ENCODE measurements at regions not wholly inside any gene's neighbourhood (a gene's known extent, or its start where the extent isn't known, plus 50 kb on each side); places are given as distances from the start of the nearest gene placed in this dataset.

- no peak for DNase-seq (ENCODE audit: low read depth)
- H3K4me3 ChIP-seq (ENCODE audit: low read depth, low read length) = no peak overlapping the region
- TF ChIP-seq CTCF (IDR thresholded peaks at IDR 0.05; ENCODE audit: low read depth, low read length) (no peak), MAX (IDR thresholded peaks at IDR 0.05; ENCODE audit: low read depth, low read length) (no peak), MYC (IDR thresholded peaks at IDR 0.05; ENCODE audit: low read depth, low read length) (no peak), POLR2A (IDR thresholded peaks at IDR 0.05; ENCODE audit: extremely low read depth, insufficient read length) (no peak)
These were observed 189.9 kb downstream of the IL15 start for GRCh38 chr4:141826260-141826659.

GRCh38 chr4:141833209-141833608, 196.8 kb downstream of the IL15 start:
- no peak for DNase-seq (ENCODE audit: low read depth)
- H3K4me3 ChIP-seq (ENCODE audit: low read depth, low read length) = no peak overlapping the region
- no peak for TF ChIP-seq MYC (IDR thresholded peaks at IDR 0.05; ENCODE audit: low read depth, low read length)
- TF ChIP-seq MAX (IDR thresholded peaks at IDR 0.05; ENCODE audit: low read depth, low read length) = no peak
- no peak for TF ChIP-seq CTCF (IDR thresholded peaks at IDR 0.05; ENCODE audit: low read depth, low read length)
- TF ChIP-seq POLR2A (IDR thresholded peaks at IDR 0.05; ENCODE audit: extremely low read depth, insufficient read length) = no peak

- H3K4me3 ChIP-seq (ENCODE audit: low read depth, low read length) = no peak overlapping the region
- TF ChIP-seq MYC (IDR thresholded peaks at IDR 0.05; ENCODE audit: low read depth, low read length) (no peak), MAX (IDR thresholded peaks at IDR 0.05; ENCODE audit: low read depth, low read length) (no peak), POLR2A (IDR thresholded peaks at IDR 0.05; ENCODE audit: extremely low read depth, insufficient read length) (no peak), CTCF (IDR thresholded peaks at IDR 0.05; ENCODE audit: low read depth, low read length) (no peak)
- no peak for DNase-seq (ENCODE audit: low read depth)
These were observed 204.1 kb downstream of the IL15 start for GRCh38 chr4:141840299-141840986.

GRCh38 chr4:141843136-141843535, 206.8 kb downstream of the IL15 start:
- H3K4me3 ChIP-seq (ENCODE audit: low read depth, low read length) = no peak overlapping the region
- DNase-seq (ENCODE audit: low read depth) = no peak
- TF ChIP-seq MAX (IDR thresholded peaks at IDR 0.05; ENCODE audit: low read depth, low read length) = no peak
- TF ChIP-seq POLR2A (IDR thresholded peaks at IDR 0.05; ENCODE audit: extremely low read depth, insufficient read length) = no peak
- no peak for TF ChIP-seq MYC (IDR thresholded peaks at IDR 0.05; ENCODE audit: low read depth, low read length)
- TF ChIP-seq CTCF (IDR thresholded peaks at IDR 0.05; ENCODE audit: low read depth, low read length) = no peak

GRCh38 chr4:141845901-141846300, 209.5 kb downstream of the IL15 start:
- no peak overlapping the region for H3K4me3 ChIP-seq (ENCODE audit: low read depth, low read length)
- no peak for TF ChIP-seq POLR2A (IDR thresholded peaks at IDR 0.05; ENCODE audit: extremely low read depth, insufficient read length)
- no peak for TF ChIP-seq MYC (IDR thresholded peaks at IDR 0.05; ENCODE audit: low read depth, low read length)
- no peak for TF ChIP-seq CTCF (IDR thresholded peaks at IDR 0.05; ENCODE audit: low read depth, low read length)
- no peak for TF ChIP-seq MAX (IDR thresholded peaks at IDR 0.05; ENCODE audit: low read depth, low read length)
- no peak for DNase-seq (ENCODE audit: low read depth)

Data from NB4 (cell line).